RWPE2 (cell line): ENCODE measurements at regions not wholly inside any gene's neighbourhood (a gene's known extent, or its start where the extent isn't known, plus 50 kb on each side); places are given as distances from the start of the nearest gene placed in this dataset.
A peak's percentile ranks its signal among the peaks of the same experiment; 100 is the strongest.

Experiments
- ATAC-seq: fragments of 200-7000 bp; cut with Tn5 transposase; 3 replicates; pipeline ENCODE4 v1.9.1; 2021; ENCODE audit warnings: low read depth
- DNase-seq: peaks from one replicate; pipeline ENCODE4 v3.0.0-alpha.2; 2020; ENCODE audit warnings: low spot score
- H3K27ac ChIP-seq: fragments of 450-650 bp; 2 replicates; pipeline ENCODE4 v1.5.1; 2017; ENCODE audit warnings: mild to moderate bottlenecking; ENCODE audit not compliant: poor library complexity, severe bottlenecking
- H3K27me3 ChIP-seq: fragments of 250-450 bp; sonication (Bioruptor Pico); 2 replicates; pipeline ENCODE4 v1.5.1; 2021; ENCODE audit warnings: mild to moderate bottlenecking, moderate library complexity; ENCODE audit not compliant: insufficient read depth, poor library complexity, severe bottlenecking
- H3K36me3 ChIP-seq: fragments of 250-450 bp; sonication (Bioruptor Pico); 2 replicates; pipeline ENCODE4 v1.5.1; 2020; ENCODE audit warnings: low read depth, mild to moderate bottlenecking, moderate library complexity
- H3K4me1 ChIP-seq: fragments of 250-450 bp; sonication (Bioruptor Pico); 2 replicates; pipeline ENCODE4 v1.5.1; 2021; ENCODE audit warnings: mild to moderate bottlenecking, moderate library complexity; ENCODE audit not compliant: insufficient read depth, poor library complexity, severe bottlenecking
- H3K4me3 ChIP-seq: fragments of 250-450 bp; sonication (Bioruptor Pico); 2 replicates; pipeline ENCODE4 v1.5.1; 2021; ENCODE audit warnings: mild to moderate bottlenecking, moderate library complexity; ENCODE audit not compliant: severe bottlenecking
- H3K9me3 ChIP-seq: fragments of 250-450 bp; sonication (Bioruptor Pico); 2 replicates; pipeline ENCODE4 v1.5.1; 2021; ENCODE audit warnings: mild to moderate bottlenecking, moderate library complexity; ENCODE audit not compliant: severe bottlenecking
- TF ChIP-seq, protein P1 (sequence below): fragments of 450-650 bp; IDR thresholded peaks from one replicate; pipeline ENCODE4 v1.5.1; 2017; ENCODE audit warnings: mild to moderate bottlenecking, moderate library complexity; ENCODE audit not compliant: poor library complexity, severe bottlenecking

DNA sequence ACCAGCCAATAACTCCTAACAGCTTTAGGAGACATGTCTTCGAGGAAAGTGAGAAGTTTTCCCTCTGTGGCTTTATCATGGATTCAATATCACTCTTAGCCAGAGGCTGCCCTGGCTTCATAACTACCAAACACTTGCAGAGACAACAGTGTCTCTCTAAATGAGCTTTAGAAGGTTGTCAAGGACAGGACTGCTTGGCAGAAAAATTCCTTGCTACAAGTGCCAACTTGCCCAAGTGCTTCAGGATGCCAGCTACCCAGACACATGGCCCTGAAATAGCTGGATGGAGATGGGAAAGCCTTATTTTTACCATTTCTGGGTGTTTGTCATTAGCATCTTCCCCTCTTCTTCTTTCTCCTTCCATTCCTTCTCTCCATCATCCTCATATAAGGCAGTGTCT lies 137.1 kb upstream of the MDFIC start:
- no peak overlapping the region for H3K4me3 ChIP-seq
- DNase-seq (no peak), ATAC-seq (peak; percentile 64)
- no peak overlapping the region for H3K27ac ChIP-seq
- H3K4me1 ChIP-seq: peaks cover 9% of the 10 kb centered on the region
- H3K27me3 ChIP-seq: no peaks in the 10 kb centered on the region
- no peaks in the 10 kb centered on the region for H3K36me3 ChIP-seq
- TF ChIP-seq, protein P1, sequence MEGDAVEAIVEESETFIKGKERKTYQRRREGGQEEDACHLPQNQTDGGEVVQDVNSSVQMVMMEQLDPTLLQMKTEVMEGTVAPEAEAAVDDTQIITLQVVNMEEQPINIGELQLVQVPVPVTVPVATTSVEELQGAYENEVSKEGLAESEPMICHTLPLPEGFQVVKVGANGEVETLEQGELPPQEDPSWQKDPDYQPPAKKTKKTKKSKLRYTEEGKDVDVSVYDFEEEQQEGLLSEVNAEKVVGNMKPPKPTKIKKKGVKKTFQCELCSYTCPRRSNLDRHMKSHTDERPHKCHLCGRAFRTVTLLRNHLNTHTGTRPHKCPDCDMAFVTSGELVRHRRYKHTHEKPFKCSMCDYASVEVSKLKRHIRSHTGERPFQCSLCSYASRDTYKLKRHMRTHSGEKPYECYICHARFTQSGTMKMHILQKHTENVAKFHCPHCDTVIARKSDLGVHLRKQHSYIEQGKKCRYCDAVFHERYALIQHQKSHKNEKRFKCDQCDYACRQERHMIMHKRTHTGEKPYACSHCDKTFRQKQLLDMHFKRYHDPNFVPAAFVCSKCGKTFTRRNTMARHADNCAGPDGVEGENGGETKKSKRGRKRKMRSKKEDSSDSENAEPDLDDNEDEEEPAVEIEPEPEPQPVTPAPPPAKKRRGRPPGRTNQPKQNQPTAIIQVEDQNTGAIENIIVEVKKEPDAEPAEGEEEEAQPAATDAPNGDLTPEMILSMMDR: no peak
- H3K9me3 ChIP-seq: no peaks in the 10 kb centered on the region

DNA sequence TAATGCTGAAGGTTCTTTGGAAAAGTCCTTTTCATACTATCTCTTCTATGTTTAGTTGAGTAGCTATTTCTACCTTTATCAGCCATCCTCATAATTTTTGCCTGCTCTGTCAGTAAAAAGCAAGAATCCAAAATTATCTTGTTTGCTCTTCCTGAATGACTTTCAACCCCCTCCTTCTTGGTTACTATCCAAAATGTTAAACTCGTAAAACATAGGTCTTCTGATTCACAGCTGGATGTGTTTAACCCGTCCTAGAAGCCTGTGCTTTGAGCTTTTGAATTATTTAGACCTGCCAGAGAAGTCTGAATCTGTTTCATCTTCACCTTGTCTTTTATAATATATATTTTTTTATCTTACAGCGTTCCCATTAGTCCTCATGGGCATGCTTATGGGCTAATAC lies 136.4 kb upstream of the MDFIC start:
- Histone ChIP-seq H3K36me3 (no peaks in the 10 kb centered on the region), H3K27ac (no peak overlapping the region), H3K9me3 (no peaks in the 10 kb centered on the region), H3K4me1 (peaks cover 16% of the 10 kb centered on the region), H3K4me3 (no peak overlapping the region), H3K27me3 (no peaks in the 10 kb centered on the region)
- DNase-seq (no peak), ATAC-seq (no peak)
- TF ChIP-seq, protein P1: no peak

DNA sequence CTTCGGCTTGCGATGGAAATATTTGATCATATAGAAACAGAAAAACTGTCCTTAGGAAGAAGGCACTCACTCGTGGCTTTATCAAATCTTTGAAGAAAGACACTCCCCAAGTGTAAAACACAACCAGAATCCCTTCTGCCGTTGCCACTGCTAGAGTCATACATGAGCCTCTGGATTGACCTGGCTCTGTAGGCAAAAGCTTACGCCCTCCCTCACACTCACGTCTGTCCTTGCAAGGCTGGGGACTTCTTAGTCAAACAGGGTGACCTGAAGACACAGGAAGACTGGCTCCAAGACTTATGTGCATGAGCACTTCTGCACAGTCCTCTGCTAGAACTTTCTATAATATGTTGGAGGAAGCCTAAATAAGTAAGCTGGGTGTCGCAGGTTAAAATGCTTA lies 135.4 kb upstream of the MDFIC start:
- DNase-seq: no peak
- no peaks in the 10 kb centered on the region for H3K36me3 ChIP-seq
- H3K4me1 ChIP-seq: peaks cover 16% of the 10 kb centered on the region
- H3K27me3 ChIP-seq: no peaks in the 10 kb centered on the region
- TF ChIP-seq, protein P1: no peak
- no peak overlapping the region for H3K4me3 ChIP-seq
- no peak overlapping the region for H3K27ac ChIP-seq
- ATAC-seq: no peak
- H3K9me3 ChIP-seq: no peaks in the 10 kb centered on the region

DNA sequence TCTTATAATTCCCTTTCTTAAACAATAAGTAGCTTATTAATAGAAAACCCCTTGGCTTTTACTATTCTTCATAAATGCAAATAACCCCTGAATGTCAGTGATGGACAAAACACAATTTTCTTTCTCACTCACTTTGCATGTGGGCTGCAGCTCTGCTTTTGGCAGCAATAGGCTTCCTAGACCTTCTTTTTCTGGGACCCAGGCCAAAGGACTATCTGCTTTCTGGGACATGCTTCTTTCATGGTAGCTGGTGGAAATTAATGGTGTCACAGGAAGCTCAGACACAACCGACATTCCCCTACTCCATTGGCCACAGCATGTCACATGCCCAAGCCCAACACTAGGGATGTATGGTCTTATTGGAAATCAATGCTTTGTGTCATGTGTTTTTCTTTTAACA lies 134.3 kb upstream of the MDFIC start:
- Histone ChIP-seq H3K27me3 (no peaks in the 10 kb centered on the region), H3K9me3 (no peaks in the 10 kb centered on the region), H3K4me3 (no peak overlapping the region), H3K27ac (no peak overlapping the region), H3K4me1 (peaks cover 16% of the 10 kb centered on the region), H3K36me3 (no peaks in the 10 kb centered on the region)
- TF ChIP-seq, protein P1: no peak
- DNase-seq: no peak
- no peak for ATAC-seq

DNA sequence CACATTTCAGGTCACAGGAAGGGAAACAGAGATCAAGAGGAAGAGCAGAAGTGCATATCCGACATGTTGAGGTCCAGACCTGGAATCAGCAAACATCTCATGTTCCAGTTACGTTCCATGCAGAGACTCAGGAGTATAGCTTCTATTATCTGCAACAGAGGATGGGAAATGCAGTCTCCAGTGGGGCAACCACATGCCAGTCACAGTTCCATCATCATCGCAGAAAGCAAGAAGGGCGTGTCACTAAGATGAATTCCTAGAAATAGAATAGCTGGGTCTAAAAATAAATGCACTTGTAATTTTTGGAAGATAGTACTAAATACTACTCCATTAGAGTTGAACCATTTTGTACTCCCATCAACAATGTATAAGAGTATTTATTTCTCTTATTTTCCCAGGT lies 133.2 kb upstream of the MDFIC start:
- H3K36me3 ChIP-seq: no peaks in the 10 kb centered on the region
- H3K9me3 ChIP-seq: no peaks in the 10 kb centered on the region
- TF ChIP-seq, protein P1: no peak
- peaks cover 16% of the 10 kb centered on the region for H3K4me1 ChIP-seq
- H3K27ac ChIP-seq: no peak overlapping the region
- H3K4me3 ChIP-seq: no peak overlapping the region
- H3K27me3 ChIP-seq: no peaks in the 10 kb centered on the region
- ATAC-seq: no peak
- no peak for DNase-seq
